ENCODE measurements at regions not wholly inside any gene's neighbourhood (a gene's known extent, or its start where the extent isn't known, plus 50 kb on each side); places are given as distances from the start of the nearest gene placed in this dataset.

GRCh38 chr3:135558906-135559305, 406.6 kb upstream of the PPP2R3A start:
- Histone ChIP-seq H3K9me2 (ENCODE audit: insufficient read depth, low read length) (no peaks in the 10 kb centered on the region), H3K27ac (ENCODE audit: low read length) (no peak overlapping the region), H4K20me1 (ENCODE audit: insufficient read depth) (no peaks in the 10 kb centered on the region), H3K79me2 (replicated peaks; ENCODE audit: insufficient read depth, low read length) (no peaks in the 10 kb centered on the region), H3K4me2 (ENCODE audit: low read length) (no peak overlapping the region), H2AFZ (ENCODE audit: low read depth, low read length) (no peak overlapping the region), H3K27me3 (ENCODE audit: insufficient read depth, low read depth, low read length) (no peaks in the 10 kb centered on the region), H3F3A (ENCODE audit: insufficient read depth, low read length, poor library complexity, severe bottlenecking) (no peaks in the 10 kb centered on the region), H3K9ac (ENCODE audit: low read length) (no peak overlapping the region), H3K36me3 (ENCODE audit: insufficient read depth, low read length) (no peaks in the 10 kb centered on the region), H3K9me3 (ENCODE audit: low read length) (no peaks in the 10 kb centered on the region), H3K4me3 (ENCODE audit: low read length) (no peak overlapping the region)
- TF ChIP-seq SMC3 (conservative IDR thresholded peaks at IDR 0.05; ENCODE audit: poor library complexity) (no peak), RAD21 (conservative IDR thresholded peaks at IDR 0.05) (no peak), EP300 (conservative IDR thresholded peaks at IDR 0.05; ENCODE audit: poor library complexity, severe bottlenecking) (no peak), MXI1 (conservative IDR thresholded peaks at IDR 0.05; ENCODE audit: poor library complexity, severe bottlenecking) (no peak), POLR2AphosphoS5 (IDR thresholded peaks at IDR 0.05) (no peak), TAF1 (IDR thresholded peaks at IDR 0.05; ENCODE audit: low read depth) (no peak), EZH2 (IDR thresholded peaks at IDR 0.05; ENCODE audit: borderline replicate concordance, insufficient read depth, low read length, poor library complexity, severe bottlenecking) (no peak)
- TF ChIP-seq, protein P1, sequence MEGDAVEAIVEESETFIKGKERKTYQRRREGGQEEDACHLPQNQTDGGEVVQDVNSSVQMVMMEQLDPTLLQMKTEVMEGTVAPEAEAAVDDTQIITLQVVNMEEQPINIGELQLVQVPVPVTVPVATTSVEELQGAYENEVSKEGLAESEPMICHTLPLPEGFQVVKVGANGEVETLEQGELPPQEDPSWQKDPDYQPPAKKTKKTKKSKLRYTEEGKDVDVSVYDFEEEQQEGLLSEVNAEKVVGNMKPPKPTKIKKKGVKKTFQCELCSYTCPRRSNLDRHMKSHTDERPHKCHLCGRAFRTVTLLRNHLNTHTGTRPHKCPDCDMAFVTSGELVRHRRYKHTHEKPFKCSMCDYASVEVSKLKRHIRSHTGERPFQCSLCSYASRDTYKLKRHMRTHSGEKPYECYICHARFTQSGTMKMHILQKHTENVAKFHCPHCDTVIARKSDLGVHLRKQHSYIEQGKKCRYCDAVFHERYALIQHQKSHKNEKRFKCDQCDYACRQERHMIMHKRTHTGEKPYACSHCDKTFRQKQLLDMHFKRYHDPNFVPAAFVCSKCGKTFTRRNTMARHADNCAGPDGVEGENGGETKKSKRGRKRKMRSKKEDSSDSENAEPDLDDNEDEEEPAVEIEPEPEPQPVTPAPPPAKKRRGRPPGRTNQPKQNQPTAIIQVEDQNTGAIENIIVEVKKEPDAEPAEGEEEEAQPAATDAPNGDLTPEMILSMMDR (IDR thresholded peaks at IDR 0.05; ENCODE audit: poor library complexity, severe bottlenecking) = no peak
- TF ChIP-seq, protein P2, sequence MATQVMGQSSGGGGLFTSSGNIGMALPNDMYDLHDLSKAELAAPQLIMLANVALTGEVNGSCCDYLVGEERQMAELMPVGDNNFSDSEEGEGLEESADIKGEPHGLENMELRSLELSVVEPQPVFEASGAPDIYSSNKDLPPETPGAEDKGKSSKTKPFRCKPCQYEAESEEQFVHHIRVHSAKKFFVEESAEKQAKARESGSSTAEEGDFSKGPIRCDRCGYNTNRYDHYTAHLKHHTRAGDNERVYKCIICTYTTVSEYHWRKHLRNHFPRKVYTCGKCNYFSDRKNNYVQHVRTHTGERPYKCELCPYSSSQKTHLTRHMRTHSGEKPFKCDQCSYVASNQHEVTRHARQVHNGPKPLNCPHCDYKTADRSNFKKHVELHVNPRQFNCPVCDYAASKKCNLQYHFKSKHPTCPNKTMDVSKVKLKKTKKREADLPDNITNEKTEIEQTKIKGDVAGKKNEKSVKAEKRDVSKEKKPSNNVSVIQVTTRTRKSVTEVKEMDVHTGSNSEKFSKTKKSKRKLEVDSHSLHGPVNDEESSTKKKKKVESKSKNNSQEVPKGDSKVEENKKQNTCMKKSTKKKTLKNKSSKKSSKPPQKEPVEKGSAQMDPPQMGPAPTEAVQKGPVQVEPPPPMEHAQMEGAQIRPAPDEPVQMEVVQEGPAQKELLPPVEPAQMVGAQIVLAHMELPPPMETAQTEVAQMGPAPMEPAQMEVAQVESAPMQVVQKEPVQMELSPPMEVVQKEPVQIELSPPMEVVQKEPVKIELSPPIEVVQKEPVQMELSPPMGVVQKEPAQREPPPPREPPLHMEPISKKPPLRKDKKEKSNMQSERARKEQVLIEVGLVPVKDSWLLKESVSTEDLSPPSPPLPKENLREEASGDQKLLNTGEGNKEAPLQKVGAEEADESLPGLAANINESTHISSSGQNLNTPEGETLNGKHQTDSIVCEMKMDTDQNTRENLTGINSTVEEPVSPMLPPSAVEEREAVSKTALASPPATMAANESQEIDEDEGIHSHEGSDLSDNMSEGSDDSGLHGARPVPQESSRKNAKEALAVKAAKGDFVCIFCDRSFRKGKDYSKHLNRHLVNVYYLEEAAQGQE (IDR thresholded peaks at IDR 0.05; ENCODE audit: borderline replicate concordance) = no peak

GRCh38 chr3:135559802-135560201, 405.7 kb upstream of the PPP2R3A start:
- H2AFZ ChIP-seq (ENCODE audit: low read depth, low read length) = no peak overlapping the region
- H3K27me3 ChIP-seq (ENCODE audit: insufficient read depth, low read depth, low read length) = no peaks in the 10 kb centered on the region
- H3K9me2 ChIP-seq (ENCODE audit: insufficient read depth, low read length) = no peaks in the 10 kb centered on the region
- no peaks in the 10 kb centered on the region for H3F3A ChIP-seq (ENCODE audit: insufficient read depth, low read length, poor library complexity, severe bottlenecking)
- no peak overlapping the region for H3K27ac ChIP-seq (ENCODE audit: low read length)
- H3K9me3 ChIP-seq (ENCODE audit: low read length) = no peaks in the 10 kb centered on the region
- H3K9ac ChIP-seq (ENCODE audit: low read length) = no peak overlapping the region
- TF ChIP-seq, protein P1 (IDR thresholded peaks at IDR 0.05; ENCODE audit: poor library complexity, severe bottlenecking) = no peak
- TF ChIP-seq POLR2AphosphoS5 (IDR thresholded peaks at IDR 0.05) (no peak), EZH2 (IDR thresholded peaks at IDR 0.05; ENCODE audit: borderline replicate concordance, insufficient read depth, low read length, poor library complexity, severe bottlenecking) (no peak), MXI1 (conservative IDR thresholded peaks at IDR 0.05; ENCODE audit: poor library complexity, severe bottlenecking) (no peak), RAD21 (conservative IDR thresholded peaks at IDR 0.05) (no peak), TAF1 (IDR thresholded peaks at IDR 0.05; ENCODE audit: low read depth) (no peak), SMC3 (conservative IDR thresholded peaks at IDR 0.05; ENCODE audit: poor library complexity) (no peak)
- H3K36me3 ChIP-seq (ENCODE audit: insufficient read depth, low read length) = no peaks in the 10 kb centered on the region
- no peak overlapping the region for H3K4me2 ChIP-seq (ENCODE audit: low read length)
- no peaks in the 10 kb centered on the region for H3K79me2 ChIP-seq (replicated peaks; ENCODE audit: insufficient read depth, low read length)
- H3K4me3 ChIP-seq (ENCODE audit: low read length) = no peak overlapping the region
- no peaks in the 10 kb centered on the region for H4K20me1 ChIP-seq (ENCODE audit: insufficient read depth)

Data from neural cell (in vitro differentiated cells).